Pulmonary artery endothelial cell (primary cell): ENCODE measurements at regions not wholly inside any gene's neighbourhood (a gene's known extent, or its start where the extent isn't known, plus 50 kb on each side); places are given as distances from the start of the nearest gene placed in this dataset.
A peak's percentile ranks its signal among the peaks of the same experiment; 100 is the strongest.
"Not testable (repeated sequence)": the region's sequence is repeated elsewhere in the genome, so short reads cannot be mapped to it uniquely, and the experiment has no call there.

Source experiments
- DNase-seq: peaks from one replicate; pipeline ENCODE4 v3.0.0-alpha.2; 2011; ENCODE audit warnings: low read depth, low spot score

DNA sequence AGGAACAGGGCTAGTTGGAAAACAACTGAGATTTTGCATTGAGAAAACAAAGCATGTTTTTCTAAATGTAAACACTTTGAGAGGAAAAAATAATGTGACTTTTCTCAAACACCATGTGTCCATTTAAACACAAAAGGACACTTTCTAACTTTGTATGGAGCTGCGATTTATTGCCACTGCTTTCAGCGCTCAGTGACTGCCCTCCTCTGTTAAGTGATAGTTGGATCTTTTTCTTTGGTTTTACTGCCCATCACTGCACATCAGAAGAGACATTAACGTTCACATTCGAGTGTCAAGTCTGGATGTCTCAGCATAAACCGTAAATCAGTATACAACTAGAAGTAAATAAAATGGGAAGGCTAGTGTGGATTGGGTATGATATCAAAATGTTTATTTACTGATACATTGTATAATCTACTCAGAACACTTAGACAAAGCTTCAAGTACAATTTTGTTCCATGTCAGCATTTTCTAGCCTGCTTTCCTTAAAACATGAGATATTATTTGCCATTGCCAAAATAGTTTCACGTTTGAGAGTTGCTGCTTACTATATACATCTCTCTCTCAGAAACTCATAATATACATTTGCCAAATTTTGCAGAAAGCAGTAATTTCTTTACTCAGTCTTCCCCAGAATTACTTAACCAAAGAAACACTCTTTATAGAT lies 237.6 kb downstream of the IKZF2 start:
- DNase-seq: no peak

DNA sequence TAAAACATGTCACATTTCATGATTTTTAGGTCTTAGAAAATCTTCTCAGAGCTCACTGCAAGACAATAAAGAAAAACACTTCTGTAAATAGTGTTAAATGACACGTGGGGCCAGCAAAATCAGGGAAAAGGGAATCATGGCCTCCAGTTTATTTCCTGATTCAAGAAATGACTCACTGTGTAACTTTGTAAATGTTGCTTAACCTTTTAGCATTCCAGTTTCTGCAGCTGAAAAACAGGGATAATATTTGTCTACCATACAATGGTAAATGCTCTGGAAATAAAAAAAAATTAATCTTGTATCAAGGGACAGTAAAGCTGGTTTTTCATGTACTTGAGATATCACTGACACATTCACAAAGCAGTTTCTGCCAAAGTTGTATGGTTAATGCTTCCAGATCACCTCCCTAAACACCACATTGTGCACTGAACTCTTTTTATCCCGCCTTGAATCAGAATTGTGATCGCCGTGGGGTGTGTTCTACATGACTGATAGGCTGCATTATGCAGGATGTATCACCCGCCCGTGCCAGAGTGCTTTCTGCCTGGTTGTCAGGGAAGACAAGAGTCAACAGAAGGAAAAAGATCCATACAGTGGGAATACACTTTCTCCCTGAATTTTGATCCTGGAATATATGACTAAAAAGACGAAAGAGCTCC lies 238.8 kb downstream of the IKZF2 start:
- DNase-seq: peak; percentile 64

GRCh38 chr2:212911011-212911410 lies 240.4 kb downstream of the IKZF2 start:
- no peak for DNase-seq

GRCh38 chr2:212908682-212909435 lies 242.6 kb downstream of the IKZF2 start:
- DNase-seq: no peak

DNA sequence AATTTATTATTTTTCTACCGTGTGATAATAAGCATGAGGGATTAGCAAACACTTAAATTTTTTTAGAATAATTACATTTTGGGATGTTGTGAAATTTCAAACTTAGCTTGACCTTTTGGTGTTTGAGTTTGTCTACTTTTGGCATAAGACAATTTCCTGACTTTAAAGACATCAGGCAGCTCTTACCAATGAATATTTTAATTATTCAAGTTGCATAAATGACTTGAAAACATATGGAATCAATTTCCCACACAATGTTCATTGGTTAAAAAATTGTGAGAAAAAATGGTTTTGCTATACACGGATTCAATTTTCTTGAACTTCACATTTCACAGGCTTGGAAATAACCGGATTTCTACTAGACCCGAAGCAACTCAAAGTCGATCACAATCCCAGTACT lies 243.4 kb downstream of the IKZF2 start:
- DNase-seq: no peak

- DNase-seq: no peak
Measured at GRCh38 chr2:212906620-212907019, 244.8 kb downstream of the IKZF2 start.

DNA sequence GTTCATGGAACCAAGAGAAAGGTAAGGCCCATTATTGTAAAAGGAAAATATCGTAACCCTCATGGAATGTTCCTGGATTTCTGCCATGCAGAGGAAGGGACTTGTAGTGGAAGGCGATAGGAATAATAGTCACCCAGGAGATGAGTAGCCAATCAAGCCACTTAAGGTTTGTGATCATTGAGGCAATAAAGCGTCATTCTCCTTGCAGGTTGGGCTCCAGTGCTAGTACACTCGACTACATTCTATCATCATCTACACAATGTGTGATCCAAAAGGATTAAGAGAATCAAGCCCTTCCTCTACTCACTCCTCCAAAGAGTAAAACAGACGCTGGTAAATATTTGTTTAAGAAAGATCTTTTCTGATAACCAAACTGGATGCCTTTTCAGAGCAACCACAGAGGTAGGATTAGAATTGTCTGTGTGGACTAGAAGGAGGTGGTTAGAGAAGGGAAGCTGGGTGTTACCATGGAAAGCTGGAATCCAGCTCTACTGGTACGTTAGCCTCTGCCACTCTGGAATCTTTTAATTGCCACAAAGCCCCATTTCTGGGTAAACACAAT lies 245.7 kb downstream of the IKZF2 start:
- DNase-seq: peak; percentile 15

DNA sequence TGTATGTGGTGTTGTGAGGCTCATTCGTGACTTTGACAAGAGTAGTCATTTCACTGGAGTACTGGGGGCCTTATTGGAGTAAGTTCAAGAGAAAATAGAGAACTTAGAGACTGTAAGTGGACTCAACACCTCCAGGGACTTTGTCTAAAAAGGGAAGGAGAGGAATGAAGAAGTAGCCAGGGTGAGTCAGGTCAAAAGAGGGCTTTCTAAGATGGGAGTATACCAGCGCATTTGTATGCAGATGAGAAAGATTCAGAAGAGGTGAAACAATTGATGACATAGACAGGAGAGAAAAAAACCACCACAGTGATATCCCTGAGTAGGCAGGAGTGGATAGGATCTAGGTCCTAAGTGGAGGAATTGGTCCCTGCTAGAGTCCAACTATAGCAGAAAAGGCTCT lies 246.8 kb downstream of the IKZF2 start:
- DNase-seq: no peak

GRCh38 chr2:212903413-212903812 lies 248.0 kb downstream of the IKZF2 start:
- no peak for DNase-seq

- DNase-seq: no peak
Measured at GRCh38 chr2:212902421-212902820, 249.0 kb downstream of the IKZF2 start.

GRCh38 chr2:212901604-212902275 lies 249.7 kb downstream of the IKZF2 start:
- no peak for DNase-seq

- no peak for DNase-seq
Measured at GRCh38 chr2:212900715-212901114, 250.7 kb downstream of the IKZF2 start.

GRCh38 chr2:212898011-212898410 lies 253.4 kb downstream of the IKZF2 start:
- no peak for DNase-seq

DNA sequence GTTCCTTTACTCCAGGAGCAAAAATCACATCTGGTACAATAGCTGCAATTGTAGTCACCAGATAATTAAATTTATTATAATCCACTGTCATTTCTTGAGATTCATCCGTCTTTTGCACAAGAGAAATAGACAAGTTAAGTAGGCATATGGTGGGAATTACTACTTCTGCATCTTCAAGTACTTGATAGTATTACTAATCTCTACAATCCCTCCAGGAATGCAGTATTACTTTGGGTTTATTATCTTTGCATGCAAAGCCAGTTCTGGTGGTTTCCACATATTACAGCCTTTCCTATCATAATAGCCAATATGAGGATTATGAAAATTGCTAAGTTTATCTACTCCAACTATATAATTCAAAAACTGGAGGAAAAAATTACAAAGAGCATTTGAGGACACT lies 254.1 kb downstream of the IKZF2 start:
- DNase-seq: no peak

DNA sequence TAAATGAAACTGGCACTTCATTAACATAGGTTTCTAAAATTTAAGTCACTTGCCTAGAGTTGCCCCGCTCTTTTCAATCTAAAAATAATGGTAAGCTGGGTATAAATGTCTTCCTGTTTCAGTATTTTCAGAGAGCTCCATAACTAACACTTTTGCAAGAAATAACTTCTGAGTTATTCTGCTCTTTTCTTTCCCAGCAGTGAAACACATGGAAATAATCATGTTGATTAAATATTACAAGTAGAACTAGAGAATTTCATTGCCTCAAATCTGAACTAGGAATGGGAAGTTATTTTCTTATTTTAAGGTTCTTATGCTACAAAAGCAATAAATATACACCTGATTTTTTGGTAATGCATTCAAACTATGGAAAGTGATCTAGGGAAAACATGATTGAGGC lies 257.4 kb downstream of the IKZF2 start:
- DNase-seq: no peak

- no peak for DNase-seq
Measured at GRCh38 chr2:212893216-212893615, 258.2 kb downstream of the IKZF2 start.

GRCh38 chr2:212892193-212892592 lies 259.2 kb downstream of the IKZF2 start:
- peak; percentile 11 for DNase-seq

GRCh38 chr2:212891580-212891979 lies 259.8 kb downstream of the IKZF2 start:
- no peak for DNase-seq

DNA sequence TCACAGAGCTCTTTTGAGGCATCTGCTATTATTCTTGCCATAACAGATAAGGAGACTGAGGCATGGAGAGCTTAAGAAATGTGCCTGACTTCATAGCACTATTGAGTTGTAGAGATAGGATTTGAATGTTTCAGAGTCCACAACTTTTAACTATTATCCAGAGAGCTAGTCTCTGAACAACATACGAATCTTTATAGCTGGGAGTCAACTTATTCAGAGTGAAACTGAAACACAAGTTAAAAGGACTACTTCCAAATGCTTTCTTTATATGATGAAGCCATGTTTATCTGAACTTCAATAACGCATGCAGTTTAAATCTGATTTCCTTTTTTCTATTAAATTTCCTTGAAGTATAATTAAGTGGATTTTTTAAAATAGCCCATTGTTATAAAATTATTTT lies 268.8 kb downstream of the IKZF2 start:
- DNase-seq: no peak

DNA sequence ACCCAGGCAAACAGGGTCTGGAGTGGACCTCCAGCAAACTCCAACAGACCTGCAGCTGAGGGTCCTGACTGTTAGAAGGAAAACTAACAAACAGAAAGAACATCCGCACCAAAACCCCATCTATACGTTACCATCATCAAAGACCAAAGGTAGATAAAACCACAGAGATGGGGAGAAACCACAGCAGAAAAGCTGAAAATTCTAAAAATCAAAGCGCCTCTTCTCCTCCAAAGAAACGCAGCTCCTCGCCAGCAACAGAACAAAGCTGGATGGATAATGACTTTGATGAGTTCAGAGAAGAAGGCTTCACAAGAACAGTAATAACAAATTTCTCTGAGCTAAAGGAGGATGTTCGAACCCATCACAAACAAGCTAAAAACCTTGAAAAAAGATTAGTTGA lies 274.9 kb downstream of the IKZF2 start:
- not testable (repeated sequence) for DNase-seq

DNA sequence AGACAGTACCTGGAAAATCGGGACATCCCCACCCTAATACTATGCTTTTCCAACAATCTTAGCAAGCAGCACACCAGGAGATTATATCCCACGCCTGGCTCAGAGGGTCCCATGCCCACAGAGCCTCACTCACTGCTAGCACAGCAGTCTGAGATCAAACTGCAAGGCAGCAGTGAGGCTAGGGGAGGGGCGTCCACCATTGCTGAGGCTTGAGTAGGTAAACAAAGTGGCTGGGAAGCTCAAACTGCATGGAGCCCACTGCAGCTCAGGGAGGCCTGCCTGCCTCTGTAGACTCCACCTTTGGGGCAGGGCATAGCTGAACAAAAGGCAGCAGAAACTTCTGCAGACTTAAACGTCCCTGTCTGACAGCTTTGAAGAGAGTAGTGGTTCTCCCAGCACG lies 275.5 kb downstream of the IKZF2 start:
- not testable (repeated sequence) for DNase-seq

DNA sequence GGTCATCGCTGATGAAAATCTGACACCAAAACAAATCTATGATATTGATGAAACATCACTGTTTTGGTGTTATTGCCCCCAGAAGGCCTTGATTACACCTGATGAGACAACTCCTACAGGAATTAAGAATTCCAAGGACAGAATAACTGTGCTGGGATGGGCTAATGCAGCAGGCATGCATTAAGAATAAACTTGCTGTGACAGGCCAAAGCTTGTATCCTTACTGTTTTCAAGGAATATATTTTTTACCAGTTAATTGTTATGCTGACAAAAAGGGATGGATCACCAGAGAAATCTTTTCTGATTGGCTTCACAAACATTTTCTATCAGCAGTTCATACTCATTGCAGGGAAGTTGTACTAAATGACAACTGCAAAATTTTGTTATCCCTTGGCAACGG lies 278.2 kb downstream of the IKZF2 start:
- DNase-seq: no peak
